Left ventricle myocardium superior (tissue), 1 donor: ENCODE measurements at regions not wholly inside any gene's neighbourhood (a gene's known extent, or its start where the extent isn't known, plus 50 kb on each side); places are given as distances from the start of the nearest gene placed in this dataset.

Source experiments
- ATAC-seq: fragments of 200-7000 bp; cut with Tn5 transposase; one replicate; pipeline ENCODE4 v1.9.1; 2020; ENCODE audit warnings: mild to moderate bottlenecking, moderate library complexity
- DNase-seq: peaks from one replicate; pipeline ENCODE4 v3.0.0-alpha.2; 2020
- intact Hi-C: fragments of 100-400 bp; cut with micrococcal nuclease; formaldehyde crosslinking; loops from one replicate; pipeline ENCODE4 v1.11.0; 2022
- donor health status: DM: no; HTN: yes; CAD: no; lungs with severe emphysema.

DNA sequence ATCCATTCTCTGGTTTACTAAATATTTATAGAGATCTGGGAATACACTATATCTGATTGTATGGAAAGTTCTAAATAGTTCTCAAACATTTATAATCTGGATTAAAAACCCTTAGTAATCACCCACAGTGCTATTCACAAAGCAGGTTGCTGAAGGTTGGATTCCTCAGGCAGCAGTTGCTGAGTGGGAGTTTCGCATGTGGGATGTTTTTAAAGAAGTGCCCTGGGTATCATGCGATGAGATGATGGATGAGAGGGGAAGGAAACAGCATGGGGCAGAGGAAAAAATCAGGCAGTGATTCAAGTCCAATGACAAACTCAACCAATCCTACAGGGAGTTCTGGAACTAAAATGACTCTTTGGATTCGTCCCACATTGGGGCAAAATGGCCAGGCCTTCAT, 85.3 kb upstream of the GALNT2 start:
- DNase-seq: no peak
- intact Hi-C loops: no loop called here
- ATAC-seq: no peak

GRCh38 chr1:229984310-229984991, 82.6 kb upstream of the GALNT2 start:
- ATAC-seq: no peak
- intact Hi-C loops: no loop called here
- no peak for DNase-seq

GRCh38 chr1:229984992-229985612, 81.9 kb upstream of the GALNT2 start:
- intact Hi-C loops: no loop called here
- DNase-seq: no peak
- ATAC-seq: no peak

GRCh38 chr1:229985613-229986010, 81.4 kb upstream of the GALNT2 start:
- ATAC-seq (no peak), DNase-seq (no peak)
- intact Hi-C loops: no loop called here

DNA sequence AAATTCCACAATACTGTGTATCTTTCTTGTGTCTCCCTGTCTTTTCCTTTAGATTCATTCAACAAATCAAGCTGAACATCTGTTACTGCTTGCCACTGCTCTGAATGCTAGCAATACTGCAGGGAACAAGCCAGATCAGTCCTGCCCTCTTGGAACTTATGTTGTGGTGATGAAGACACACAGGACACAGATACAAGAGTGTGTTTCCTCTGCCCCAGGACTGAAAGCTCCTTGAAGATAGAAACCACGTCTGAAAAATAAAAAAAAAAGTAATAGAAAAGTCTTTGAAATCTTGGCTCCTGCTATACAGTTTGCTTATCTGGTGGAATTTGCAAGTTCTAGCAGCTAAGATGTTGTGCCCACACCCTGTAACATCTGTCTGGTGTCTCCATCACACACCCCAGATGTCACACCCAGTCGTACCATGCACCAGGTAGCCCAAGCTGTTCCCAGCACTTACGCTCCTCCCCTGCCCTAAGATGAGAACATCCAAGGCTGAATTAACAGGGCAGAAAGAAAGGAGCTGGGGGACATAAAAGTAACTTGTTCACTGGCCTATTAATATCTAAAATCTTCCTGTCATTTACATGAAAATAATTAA, 80.2 kb upstream of the GALNT2 start:
- ATAC-seq (no peak), DNase-seq (no peak)
- intact Hi-C loops: no loop called here

GRCh38 chr1:229987953-229988352, 79.1 kb upstream of the GALNT2 start:
- DNase-seq (no peak), ATAC-seq (no peak)
- intact Hi-C loops: no loop called here

GRCh38 chr1:229988534-229988933, 78.5 kb upstream of the GALNT2 start:
- intact Hi-C loops: no loop called here
- ATAC-seq (no peak), DNase-seq (no peak)

- intact Hi-C loops: no loop called here
- no peak for DNase-seq
- no peak for ATAC-seq
Measured at GRCh38 chr1:229989591-229990248, 77.3 kb upstream of the GALNT2 start.

DNA sequence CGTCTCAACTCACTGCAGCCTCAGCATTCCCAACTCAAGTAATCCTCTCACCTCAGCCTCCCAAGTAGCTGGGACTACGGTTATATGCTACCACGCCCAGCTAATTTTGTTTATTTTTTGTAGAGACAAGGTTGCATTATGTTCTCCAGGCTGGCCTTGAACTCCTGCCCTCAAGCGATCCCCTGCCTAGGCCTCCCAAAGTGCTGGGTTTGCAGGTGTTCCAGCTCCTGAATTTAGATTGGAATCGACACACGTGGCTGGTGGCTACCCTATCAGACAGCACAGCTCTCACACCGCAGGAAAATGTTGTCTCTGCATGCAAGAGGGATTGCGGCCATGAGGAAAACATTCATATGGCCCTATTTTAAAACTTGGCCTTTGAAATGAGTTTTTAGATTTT, 76.7 kb upstream of the GALNT2 start:
- no peak for DNase-seq
- no peak for ATAC-seq
- intact Hi-C loops: no loop called here

DNA sequence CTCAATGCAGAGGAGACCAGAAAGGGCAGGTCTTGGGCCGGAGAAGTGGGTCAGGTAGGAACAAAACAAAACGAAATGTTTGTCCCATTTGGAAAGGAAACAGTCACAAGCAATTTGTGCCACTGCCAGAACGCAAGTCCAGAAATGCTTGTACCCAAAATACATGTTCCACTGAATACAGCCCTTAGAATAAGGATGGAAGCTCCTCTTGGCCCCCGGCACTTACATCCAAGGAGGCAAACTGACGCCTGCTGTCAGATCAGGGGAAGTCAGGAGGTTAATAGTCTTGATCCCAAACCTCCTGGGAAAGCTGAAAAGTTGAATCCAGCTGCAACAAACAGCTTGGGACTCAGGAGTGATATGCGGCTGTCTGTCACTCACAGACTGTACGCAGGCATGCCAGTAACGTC, 75.9 kb upstream of the GALNT2 start:
- DNase-seq: no peak
- intact Hi-C loops: no loop called here
- no peak for ATAC-seq

GRCh38 chr1:229991724-229992333, 75.2 kb upstream of the GALNT2 start:
- DNase-seq (no peak), ATAC-seq (no peak)
- intact Hi-C loops: no loop called here

GRCh38 chr1:229993060-229993459, 74.0 kb upstream of the GALNT2 start:
- intact Hi-C loops: no loop called here
- ATAC-seq (no peak), DNase-seq (no peak)

DNA sequence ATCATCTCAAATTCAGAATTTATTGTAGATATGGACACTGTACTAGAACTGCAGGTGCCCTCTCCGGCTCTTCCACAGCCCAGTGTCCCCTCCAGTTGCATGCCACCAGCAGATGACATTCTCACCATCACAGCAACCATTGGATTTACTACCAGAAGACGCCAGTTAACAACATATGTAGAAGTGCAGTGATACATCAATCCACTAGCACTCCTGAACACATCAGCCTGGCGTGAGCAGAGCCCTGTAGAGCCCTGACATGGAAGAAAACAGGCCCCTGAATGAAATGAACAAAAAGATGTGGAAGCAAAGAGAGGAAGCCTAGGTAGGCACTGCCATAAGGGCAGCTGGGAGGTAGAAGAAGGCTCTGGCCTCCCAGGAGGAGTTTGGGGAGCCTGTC, 73.1 kb upstream of the GALNT2 start:
- ATAC-seq: no peak
- intact Hi-C loops: no loop called here

DNA sequence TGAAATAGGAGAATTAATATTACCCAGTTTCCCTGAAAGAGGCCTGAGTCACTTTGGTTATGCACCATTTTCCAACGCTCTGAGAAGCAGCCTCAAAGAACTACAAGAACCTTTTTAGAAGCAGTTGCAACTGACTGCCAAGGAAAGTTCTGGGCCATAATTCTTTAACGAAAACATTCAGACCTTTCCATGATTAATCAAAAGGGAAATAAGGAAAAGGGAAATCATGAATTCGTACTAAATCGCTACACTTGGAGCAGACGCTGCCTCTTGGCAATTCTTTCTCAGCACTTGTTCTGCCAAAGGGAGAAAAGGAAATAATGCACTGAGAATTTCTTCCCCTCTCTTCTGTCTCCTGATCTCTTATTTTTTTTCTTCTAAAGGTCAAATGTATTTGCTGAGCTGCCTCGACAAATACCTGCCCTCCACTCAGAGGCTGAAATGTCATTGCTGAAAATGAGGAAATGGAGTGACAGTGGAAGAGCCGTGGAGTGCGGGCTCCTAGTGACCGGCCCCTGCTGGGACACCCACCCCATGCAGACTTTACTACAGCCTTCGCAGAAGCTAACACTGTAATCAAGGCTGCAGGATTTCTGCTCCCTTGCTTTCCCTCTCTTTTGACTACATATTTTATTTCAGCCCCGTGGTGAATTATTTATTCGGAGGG, 67.9 kb upstream of the GALNT2 start:
- ATAC-seq (peak; percentile 15), DNase-seq (no peak)
- intact Hi-C loops: no loop called here

More for the DNA sequence above, 73.1 kb upstream of the GALNT2 start:
- no peak for DNase-seq

DNA sequence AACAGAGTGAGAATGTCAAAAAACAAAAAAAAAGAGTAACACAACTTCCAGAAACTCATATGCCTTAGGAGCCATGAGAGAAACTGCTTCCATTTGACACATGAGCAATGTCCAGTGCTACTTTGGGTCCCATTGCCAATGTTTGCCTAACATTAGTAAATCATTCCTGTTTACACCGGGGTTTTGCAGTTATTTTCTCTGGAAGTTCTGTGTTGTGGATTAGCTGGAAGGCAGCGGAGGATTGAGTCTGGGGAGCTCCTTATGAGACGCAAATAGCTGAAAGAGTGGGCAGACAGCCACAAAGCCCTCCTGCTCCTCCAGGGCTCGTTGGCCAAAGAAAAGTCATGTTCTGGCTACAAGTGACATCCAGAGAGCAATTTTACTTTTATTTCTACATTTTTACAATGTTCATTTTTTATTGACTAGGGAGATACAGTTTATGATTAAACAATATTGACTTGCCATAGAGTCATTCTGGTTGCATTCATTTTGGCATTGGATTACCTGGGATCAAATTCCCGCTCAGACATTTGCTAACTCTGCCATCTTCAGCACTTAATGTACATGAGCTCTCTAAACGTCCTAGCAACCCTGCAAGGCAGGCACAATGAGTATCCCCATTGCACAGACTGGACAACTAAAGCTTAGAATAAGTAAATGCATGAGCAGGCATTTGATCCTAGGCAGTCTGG, 66.4 kb upstream of the GALNT2 start:
- intact Hi-C loops: no loop called here
- DNase-seq (no peak), ATAC-seq (no peak)

DNA sequence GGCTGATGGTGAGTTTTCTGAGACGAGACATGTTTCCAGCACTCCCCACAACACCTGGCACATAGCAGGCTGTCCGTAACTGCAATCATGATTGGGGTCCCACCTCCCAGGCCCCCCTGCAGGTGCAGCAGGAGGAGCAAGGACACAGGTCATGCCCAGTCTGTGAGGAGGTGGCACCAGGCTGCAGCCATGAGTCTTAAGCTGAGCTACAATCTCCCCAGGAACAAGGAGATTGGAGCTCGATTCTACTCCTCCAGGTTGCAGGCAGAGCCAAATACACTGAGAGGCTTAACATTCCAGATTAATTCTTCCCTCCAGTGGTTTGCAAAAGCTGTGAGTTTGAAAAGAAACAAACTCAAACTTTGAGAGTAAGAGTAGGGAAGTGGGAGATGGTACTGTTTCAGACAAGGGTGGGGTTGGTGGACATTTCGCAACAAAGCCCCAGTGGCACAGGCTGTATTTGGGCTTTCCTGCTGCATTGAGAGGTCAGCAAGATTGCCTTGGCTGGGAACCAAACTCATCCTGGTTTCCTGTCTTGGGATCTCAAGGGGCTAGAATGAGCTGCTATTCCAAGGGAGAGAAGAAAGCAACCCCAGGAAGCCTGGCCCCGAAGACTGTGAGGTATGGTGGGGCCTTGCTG, 64.8 kb upstream of the GALNT2 start:
- intact Hi-C loops: no loop called here
- ATAC-seq (peak; percentile 91), DNase-seq (peak; percentile 50)

- DNase-seq (no peak), ATAC-seq (no peak)
- intact Hi-C loops: no loop called here
Measured at GRCh38 chr1:230003409-230003808, 63.6 kb upstream of the GALNT2 start.

- intact Hi-C loops: no loop called here
- DNase-seq (no peak), ATAC-seq (no peak)
Measured at GRCh38 chr1:230005040-230005439, 62.0 kb upstream of the GALNT2 start.
